WTC11 (cell line): ENCODE measurements at regions not wholly inside any gene's neighbourhood (a gene's known extent, or its start where the extent isn't known, plus 50 kb on each side); places are given as distances from the start of the nearest gene placed in this dataset.

Experiments used
- ATAC-seq: fragments of 200-7000 bp; cut with Tn5 transposase; 2 replicates; pipeline ENCODE4 v1.10.0; 2021; ENCODE audit warnings: mild to moderate bottlenecking, moderate library complexity
- CTCF ChIA-PET: fragments of 300-600 bp; sonication (Branson Sonifier 250); formaldehyde crosslinking; loops from one replicate; lab custom pipeline; 2021; ENCODE audit warnings: antibody characterized with exemption; lab: Charles Lee
- POLR2A ChIA-PET: fragments of 350-600 bp; sonication (Branson Sonifier 250); formaldehyde crosslinking; loops from one replicate; lab custom pipeline; 2021; ENCODE audit warnings: antibody characterized with exemption; lab: Charles Lee
- DNase-seq: peaks from one replicate; pipeline ENCODE4 v3.0.0; 2021; ENCODE audit warnings: low spot score
- H3K27ac Mint-ChIP-seq: 2 replicates; pipeline ENCODE4 v1.8.0; 2021; ENCODE audit warnings: mixed read lengths
- H3K27me3 Mint-ChIP-seq: 2 replicates; pipeline ENCODE4 v1.8.0; 2021; ENCODE audit warnings: low read depth, mild to moderate bottlenecking, moderate library complexity, mixed read lengths
- H3K36me3 Mint-ChIP-seq: 2 replicates; pipeline ENCODE4 v1.8.0; 2021; ENCODE audit warnings: mixed read lengths
- H3K4me1 Mint-ChIP-seq: 2 replicates; pipeline ENCODE4 v1.8.0; 2022; ENCODE audit warnings: mixed read lengths
- H3K4me3 Mint-ChIP-seq: 2 replicates; pipeline ENCODE4 v1.8.0; 2021; ENCODE audit warnings: mild to moderate bottlenecking, moderate library complexity, mixed read lengths
- H3K9me3 Mint-ChIP-seq: 2 replicates; pipeline ENCODE4 v1.8.0; 2021; ENCODE audit warnings: mixed read lengths
- AFF4 ChIP-seq: sonication (generic); formaldehyde crosslinking; IDR thresholded peaks from 2 replicates; pipeline ENCODE4 v1.8.1; 2023; ENCODE audit warnings: mild to moderate bottlenecking, missing genetic modification reagents, borderline replicate concordance
- AR ChIP-seq: fragments of 250-450 bp; sonication (Bioruptor Pico); IDR thresholded peaks from 2 replicates; pipeline ENCODE4 v1.9.0; 2021; ENCODE audit warnings: mild to moderate bottlenecking
- ATF1 ChIP-seq: sonication (generic); formaldehyde crosslinking; IDR thresholded peaks from 2 replicates; pipeline ENCODE4 v1.8.1; 2023; ENCODE audit warnings: mild to moderate bottlenecking, moderate library complexity, missing genetic modification reagents
- CBFB ChIP-seq: sonication (generic); formaldehyde crosslinking; IDR thresholded peaks from 2 replicates; pipeline ENCODE4 v1.8.1; 2022; ENCODE audit warnings: mild to moderate bottlenecking, low read depth, missing genetic modification reagents
- CREM ChIP-seq: sonication (generic); formaldehyde crosslinking; IDR thresholded peaks from 2 replicates; pipeline ENCODE4 v1.8.1; 2022; ENCODE audit warnings: mild to moderate bottlenecking, missing genetic modification reagents, moderate library complexity
- E2F1 ChIP-seq: sonication (generic); formaldehyde crosslinking; IDR thresholded peaks from 2 replicates; pipeline ENCODE4 v1.8.0; 2022; ENCODE audit warnings: mild to moderate bottlenecking, missing genetic modification reagents
- EMX1 ChIP-seq: fragments of 250-450 bp; sonication (Bioruptor Pico); IDR thresholded peaks from 2 replicates; pipeline ENCODE4 v1.8.0; 2021; ENCODE audit warnings: mild to moderate bottlenecking
- FOXK1 ChIP-seq: sonication (generic); formaldehyde crosslinking; IDR thresholded peaks from 2 replicates; pipeline ENCODE4 v1.8.0; 2022; ENCODE audit warnings: mild to moderate bottlenecking, moderate library complexity, missing genetic modification reagents
- GABPB1 ChIP-seq: sonication (generic); formaldehyde crosslinking; IDR thresholded peaks from 2 replicates; pipeline ENCODE4 v1.8.1; 2023; ENCODE audit warnings: mild to moderate bottlenecking, missing genetic modification reagents
- GRHL2 ChIP-seq: fragments of 250-450 bp; sonication (Bioruptor Pico); IDR thresholded peaks from 2 replicates; pipeline ENCODE4 v1.8.0; 2022; ENCODE audit warnings: mild to moderate bottlenecking, moderate library complexity; ENCODE audit not compliant: insufficient replicate concordance, severe bottlenecking
- HMGA2 ChIP-seq: fragments of 250-450 bp; sonication (Bioruptor Pico); IDR thresholded peaks from 2 replicates; pipeline ENCODE4 v1.4.0; 2021; ENCODE audit warnings: mild to moderate bottlenecking, moderate library complexity
- JAZF1 ChIP-seq: fragments of 250-450 bp; sonication (Bioruptor Pico); IDR thresholded peaks from 2 replicates; pipeline ENCODE4 v1.9.0; 2021; ENCODE audit warnings: moderate library complexity, mild to moderate bottlenecking, inconsistent platforms
- JUN ChIP-seq: sonication (generic); formaldehyde crosslinking; IDR thresholded peaks from 2 replicates; pipeline ENCODE4 v1.8.0; 2023; ENCODE audit warnings: mild to moderate bottlenecking, missing genetic modification reagents
- KAT7 ChIP-seq: sonication (generic); formaldehyde crosslinking; IDR thresholded peaks from 2 replicates; pipeline ENCODE4 v1.8.1; 2023; ENCODE audit warnings: missing genetic modification reagents, mild to moderate bottlenecking, borderline replicate concordance
- MYBL2 ChIP-seq: sonication (generic); formaldehyde crosslinking; IDR thresholded peaks from 2 replicates; pipeline ENCODE4 v1.8.1; 2023; ENCODE audit warnings: mild to moderate bottlenecking, moderate library complexity, missing genetic modification reagents
- NR2C2 ChIP-seq: sonication (generic); formaldehyde crosslinking; IDR thresholded peaks from 2 replicates; pipeline ENCODE4 v1.8.0; 2022; ENCODE audit warnings: mild to moderate bottlenecking, missing genetic modification reagents
- OVOL2 ChIP-seq: fragments of 250-450 bp; sonication (Bioruptor Pico); IDR thresholded peaks from 2 replicates; pipeline ENCODE4 v1.9.0; 2021; ENCODE audit warnings: mild to moderate bottlenecking, borderline replicate concordance
- RORB ChIP-seq: fragments of 250-450 bp; sonication (Bioruptor Pico); IDR thresholded peaks from 2 replicates; pipeline ENCODE4 v1.9.0; 2021; ENCODE audit warnings: mild to moderate bottlenecking
- TEAD4 ChIP-seq: sonication (generic); formaldehyde crosslinking; IDR thresholded peaks from 2 replicates; pipeline ENCODE4 v1.8.0; 2022; ENCODE audit warnings: mild to moderate bottlenecking, missing genetic modification reagents
- ZBTB21 ChIP-seq: sonication (generic); formaldehyde crosslinking; IDR thresholded peaks from 2 replicates; pipeline ENCODE4 v1.8.1; 2023; ENCODE audit warnings: mild to moderate bottlenecking, missing genetic modification reagents, borderline replicate concordance
- ZNF138 ChIP-seq: sonication (generic); formaldehyde crosslinking; conservative IDR thresholded peaks from 2 replicates; pipeline ENCODE4 v1.8.1; 2022; ENCODE audit warnings: mild to moderate bottlenecking, moderate library complexity, missing genetic modification reagents
- ZNF396 ChIP-seq: fragments of 250-450 bp; sonication (Bioruptor Pico); IDR thresholded peaks from 2 replicates; pipeline ENCODE4 v1.8.0; 2021; ENCODE audit warnings: mild to moderate bottlenecking, moderate library complexity, borderline replicate concordance
- ZNF416 ChIP-seq: fragments of 250-450 bp; sonication (Bioruptor Pico); IDR thresholded peaks from 2 replicates; pipeline ENCODE4 v1.9.0; 2021; ENCODE audit warnings: mild to moderate bottlenecking, inconsistent platforms
- ZNF671 ChIP-seq: fragments of 250-450 bp; sonication (Bioruptor Pico); IDR thresholded peaks from 2 replicates; pipeline ENCODE4 v1.8.0; 2021; ENCODE audit warnings: mild to moderate bottlenecking
- TF ChIP-seq, protein P1 (sequence below): sonication (generic); formaldehyde crosslinking; IDR thresholded peaks from 2 replicates; pipeline ENCODE4 v1.8.0; 2022; ENCODE audit warnings: mild to moderate bottlenecking, missing genetic modification reagents

- ATAC-seq: no peak
- POLR2A ChIA-PET: no interaction called here
- TF ChIP-seq CBFB (no peak), HMGA2 (CRISPR knock-in tag) (no peak), OVOL2 (CRISPR knock-in tag) (no peak), ZNF396 (CRISPR knock-in tag) (no peak), CREM (CRISPR knock-in tag) (no peak), GRHL2 (CRISPR knock-in tag) (no peak), MYBL2 (no peak), JAZF1 (CRISPR knock-in tag) (no peak), GABPB1 (no peak), FOXK1 (CRISPR knock-in tag) (no peak), TEAD4 (CRISPR knock-in tag) (no peak), ZNF671 (CRISPR knock-in tag) (no peak)
- TF ChIP-seq, all 79 proteins: peak for 0
- CTCF ChIA-PET: no interaction called here
- H3K4me3 Mint-ChIP-seq: no peak overlapping the region
- DNase-seq: no peak
- H3K27ac Mint-ChIP-seq: no peak overlapping the region
- H3K36me3 Mint-ChIP-seq: no peaks in the 10 kb centered on the region
- H3K27me3 Mint-ChIP-seq: no peaks in the 10 kb centered on the region
- H3K4me1 Mint-ChIP-seq: no peaks in the 10 kb centered on the region
- H3K9me3 Mint-ChIP-seq: peaks cover 15% of the 10 kb centered on the region
Measured at GRCh38 chr6:19416811-19417210, 420.4 kb upstream of the ID4 start.

DNA sequence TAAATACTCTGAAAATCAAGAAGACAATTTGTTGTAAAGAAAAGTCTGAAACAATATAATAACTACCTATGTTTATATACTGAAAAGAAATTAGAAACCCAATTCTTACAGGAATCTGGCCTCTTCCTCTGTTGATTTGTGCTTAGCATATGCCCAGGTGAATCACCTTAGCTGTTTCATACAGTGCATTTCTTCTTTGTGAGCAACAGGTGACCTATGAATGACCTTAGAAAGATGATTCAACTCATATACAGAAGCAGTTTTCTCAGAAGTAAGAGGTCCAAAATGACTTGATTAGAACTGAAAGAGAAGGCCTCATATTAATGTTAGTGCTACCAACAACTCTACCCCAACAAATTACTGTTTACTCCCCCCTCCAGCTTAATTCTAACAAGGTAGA lies 419.5 kb upstream of the ID4 start:
- ATAC-seq (no peak), DNase-seq (no peak)
- ChIA-PET POLR2A (no interaction called here), CTCF (no interaction called here)
- H3K4me3 Mint-ChIP-seq: no peak overlapping the region
- no peak overlapping the region for H3K27ac Mint-ChIP-seq
- H3K27me3 Mint-ChIP-seq: no peaks in the 10 kb centered on the region
- no peaks in the 10 kb centered on the region for H3K4me1 Mint-ChIP-seq
- H3K36me3 Mint-ChIP-seq: no peaks in the 10 kb centered on the region
- TF ChIP-seq, protein P1, sequence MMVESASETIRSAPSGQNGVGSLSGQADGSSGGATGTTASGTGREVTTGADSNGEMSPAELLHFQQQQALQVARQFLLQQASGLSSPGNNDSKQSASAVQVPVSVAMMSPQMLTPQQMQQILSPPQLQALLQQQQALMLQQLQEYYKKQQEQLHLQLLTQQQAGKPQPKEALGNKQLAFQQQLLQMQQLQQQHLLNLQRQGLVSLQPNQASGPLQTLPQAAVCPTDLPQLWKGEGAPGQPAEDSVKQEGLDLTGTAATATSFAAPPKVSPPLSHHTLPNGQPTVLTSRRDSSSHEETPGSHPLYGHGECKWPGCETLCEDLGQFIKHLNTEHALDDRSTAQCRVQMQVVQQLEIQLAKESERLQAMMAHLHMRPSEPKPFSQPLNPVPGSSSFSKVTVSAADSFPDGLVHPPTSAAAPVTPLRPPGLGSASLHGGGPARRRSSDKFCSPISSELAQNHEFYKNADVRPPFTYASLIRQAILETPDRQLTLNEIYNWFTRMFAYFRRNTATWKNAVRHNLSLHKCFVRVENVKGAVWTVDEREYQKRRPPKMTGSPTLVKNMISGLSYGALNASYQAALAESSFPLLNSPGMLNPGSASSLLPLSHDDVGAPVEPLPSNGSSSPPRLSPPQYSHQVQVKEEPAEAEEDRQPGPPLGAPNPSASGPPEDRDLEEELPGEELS (CRISPR knock-in tag): no peak
- TF ChIP-seq ZNF416 (CRISPR knock-in tag) (no peak), E2F1 (CRISPR knock-in tag) (no peak), EMX1 (CRISPR knock-in tag) (no peak), RORB (CRISPR knock-in tag) (no peak), NR2C2 (CRISPR knock-in tag) (no peak), KAT7 (CRISPR knock-in tag) (no peak), ZBTB21 (CRISPR knock-in tag) (no peak)
- H3K9me3 Mint-ChIP-seq: peaks cover 15% of the 10 kb centered on the region

- peaks cover 10% of the 10 kb centered on the region for H3K9me3 Mint-ChIP-seq
- H3K27me3 Mint-ChIP-seq: no peaks in the 10 kb centered on the region
- H3K27ac Mint-ChIP-seq: no peak overlapping the region; the same call in 1 of the 2 replicates
- H3K4me3 Mint-ChIP-seq: no peak overlapping the region
- ATAC-seq (no peak; the same call in 1 of the 2 replicates), DNase-seq (no peak)
- ChIA-PET CTCF (interaction anchor here (0.6 to 1.1 kb wide), 3 partner anchors 8 to 44 kb away, joined by 3 to 10 read pairs (median 3); no protein-coding TSS in a partner anchor), POLR2A (no interaction called here)
- H3K36me3 Mint-ChIP-seq: no peaks in the 10 kb centered on the region
- H3K4me1 Mint-ChIP-seq: peaks cover 9% of the 10 kb centered on the region
- TF ChIP-seq AR: no peak
- no peak for TF ChIP-seq JUN (CRISPR knock-in tag)
- no peak for TF ChIP-seq ZNF138 (CRISPR knock-in tag)
- no peak for TF ChIP-seq ATF1 (CRISPR knock-in tag)
- TF ChIP-seq AFF4: no peak
- TF ChIP-seq ZNF416 (CRISPR knock-in tag): no peak
Measured at GRCh38 chr6:19424853-19425252, 412.3 kb upstream of the ID4 start.
